ENCODE measurements at regions not wholly inside any gene's neighbourhood (a gene's known extent, or its start where the extent isn't known, plus 50 kb on each side); places are given as distances from the start of the nearest gene placed in this dataset.

DNA sequence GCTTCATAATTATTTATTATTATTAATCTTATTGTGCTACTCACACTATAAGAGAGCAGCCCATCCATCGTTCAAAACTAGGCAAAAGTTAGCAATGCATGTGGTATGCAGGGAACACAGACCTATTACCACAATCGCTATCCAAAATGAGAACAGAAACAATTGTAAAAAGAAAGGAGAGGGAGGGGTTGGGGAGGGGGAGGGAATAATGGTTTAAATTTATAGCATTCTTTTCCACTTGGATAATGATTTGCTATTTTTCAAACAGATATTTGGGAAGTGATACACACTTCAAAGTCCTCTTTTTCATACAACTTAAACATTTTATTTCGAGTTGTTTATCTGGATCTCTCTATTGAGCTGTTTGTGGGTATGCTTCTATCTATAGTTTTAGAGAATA lies 248.6 kb upstream of the SOX5 start:
- DNase-seq (no peak), ATAC-seq (ENCODE audit: insufficient read depth, low FRiP score) (no peak)
- no peak overlapping the region for H3K4me3 ChIP-seq
- TF ChIP-seq, protein P1, sequence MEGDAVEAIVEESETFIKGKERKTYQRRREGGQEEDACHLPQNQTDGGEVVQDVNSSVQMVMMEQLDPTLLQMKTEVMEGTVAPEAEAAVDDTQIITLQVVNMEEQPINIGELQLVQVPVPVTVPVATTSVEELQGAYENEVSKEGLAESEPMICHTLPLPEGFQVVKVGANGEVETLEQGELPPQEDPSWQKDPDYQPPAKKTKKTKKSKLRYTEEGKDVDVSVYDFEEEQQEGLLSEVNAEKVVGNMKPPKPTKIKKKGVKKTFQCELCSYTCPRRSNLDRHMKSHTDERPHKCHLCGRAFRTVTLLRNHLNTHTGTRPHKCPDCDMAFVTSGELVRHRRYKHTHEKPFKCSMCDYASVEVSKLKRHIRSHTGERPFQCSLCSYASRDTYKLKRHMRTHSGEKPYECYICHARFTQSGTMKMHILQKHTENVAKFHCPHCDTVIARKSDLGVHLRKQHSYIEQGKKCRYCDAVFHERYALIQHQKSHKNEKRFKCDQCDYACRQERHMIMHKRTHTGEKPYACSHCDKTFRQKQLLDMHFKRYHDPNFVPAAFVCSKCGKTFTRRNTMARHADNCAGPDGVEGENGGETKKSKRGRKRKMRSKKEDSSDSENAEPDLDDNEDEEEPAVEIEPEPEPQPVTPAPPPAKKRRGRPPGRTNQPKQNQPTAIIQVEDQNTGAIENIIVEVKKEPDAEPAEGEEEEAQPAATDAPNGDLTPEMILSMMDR (IDR thresholded peaks at IDR 0.05; ENCODE audit: control extremely low read depth, extremely low read depth): no peak
- H3K27me3 ChIP-seq (ENCODE audit: control insufficient read depth in 3 of 3, insufficient read depth in 3 of 3, low read length in 2 of 3): no peaks in the 10 kb centered on the region
- no peak overlapping the region for H3K27ac ChIP-seq (ENCODE audit: low read depth in 1 of 2, low read length in 1 of 2)
- no peaks in the 10 kb centered on the region for H3K4me1 ChIP-seq (ENCODE audit: control insufficient read depth in 5 of 5, insufficient read depth in 5 of 5, low read length in 5 of 5)
- H3K9ac ChIP-seq (ENCODE audit: insufficient read depth in 1 of 2, low read length in 2 of 2): no peak overlapping the region
- H3K36me3 ChIP-seq (ENCODE audit: control insufficient read depth in 4 of 4, insufficient read depth in 4 of 4, low read length in 4 of 4): no peaks in the 10 kb centered on the region
- H3K9me3 ChIP-seq (ENCODE audit: control insufficient read depth in 4 of 4, insufficient read depth in 3 of 4, low read length in 3 of 4): peaks cover 0 to under 1% (median 0%) of the 10 kb centered on the region in 4 donors
- 74 to 86% methylated on average over 3 of the region's 3 CpGs for WGBS, 2 donors

DNA sequence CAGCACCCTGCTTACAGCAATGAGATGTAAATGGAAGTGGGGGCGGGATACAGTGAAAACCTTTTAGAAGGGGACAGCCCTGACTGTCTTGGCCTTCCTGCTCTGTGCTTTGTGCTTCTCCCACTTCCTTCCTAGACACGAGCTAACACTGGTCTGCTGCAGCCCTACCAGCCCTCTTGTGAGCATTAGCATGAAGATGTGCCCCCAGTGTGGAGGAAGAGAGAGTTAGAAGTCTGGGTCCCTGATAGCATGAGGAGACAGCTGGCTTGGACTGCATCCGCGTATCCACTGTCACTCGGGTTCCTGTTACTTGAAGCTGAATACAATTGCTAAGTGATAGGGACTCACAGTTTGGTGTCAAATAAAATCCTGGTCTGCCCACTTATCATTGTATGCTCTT lies 248.1 kb upstream of the SOX5 start:
- H3K9me3 ChIP-seq (ENCODE audit: control insufficient read depth in 4 of 4, insufficient read depth in 3 of 4, low read length in 3 of 4): no peaks in the 10 kb centered on the region
- no peak overlapping the region for H3K9ac ChIP-seq (ENCODE audit: insufficient read depth in 1 of 2, low read length in 2 of 2)
- H3K4me1 ChIP-seq (ENCODE audit: control insufficient read depth in 5 of 5, insufficient read depth in 5 of 5, low read length in 5 of 5): no peaks in the 10 kb centered on the region
- no peak overlapping the region for H3K27ac ChIP-seq (ENCODE audit: low read depth in 1 of 2, low read length in 1 of 2)
- no peak for ATAC-seq (ENCODE audit: insufficient read depth, low FRiP score)
- H3K36me3 ChIP-seq (ENCODE audit: control insufficient read depth in 4 of 4, insufficient read depth in 4 of 4, low read length in 4 of 4): no peaks in the 10 kb centered on the region
- H3K27me3 ChIP-seq (ENCODE audit: control insufficient read depth in 3 of 3, insufficient read depth in 3 of 3, low read length in 2 of 3): no peaks in the 10 kb centered on the region
- H3K4me3 ChIP-seq: no peak overlapping the region
- 69 to 74% methylated on average over 5 of the region's 5 CpGs for WGBS, 2 donors
- TF ChIP-seq, protein P1 (IDR thresholded peaks at IDR 0.05; ENCODE audit: control extremely low read depth, extremely low read depth): no peak
- peak in 2 of 3 donors; percentile 12 to 19 for DNase-seq

GRCh38 chr12:24195063-24195462 lies 245.6 kb upstream of the SOX5 start:
- Histone ChIP-seq H3K27ac (ENCODE audit: low read depth in 1 of 2, low read length in 1 of 2) (no peak overlapping the region), H3K4me3 (no peak overlapping the region), H3K9ac (ENCODE audit: insufficient read depth in 1 of 2, low read length in 2 of 2) (no peak overlapping the region), H3K27me3 (ENCODE audit: control insufficient read depth in 3 of 3, insufficient read depth in 3 of 3, low read length in 2 of 3) (no peaks in the 10 kb centered on the region), H3K4me1 (ENCODE audit: control insufficient read depth in 5 of 5, insufficient read depth in 5 of 5, low read length in 5 of 5) (no peaks in the 10 kb centered on the region), H3K9me3 (ENCODE audit: control insufficient read depth in 4 of 4, insufficient read depth in 3 of 4, low read length in 3 of 4) (no peaks in the 10 kb centered on the region), H3K36me3 (ENCODE audit: control insufficient read depth in 4 of 4, insufficient read depth in 4 of 4, low read length in 4 of 4) (no peaks in the 10 kb centered on the region)
- TF ChIP-seq, protein P1 (IDR thresholded peaks at IDR 0.05; ENCODE audit: control extremely low read depth, extremely low read depth): no peak
- ATAC-seq (ENCODE audit: insufficient read depth, low FRiP score): no peak
- DNase-seq: no peak
- WGBS, 2 donors: 91 to 92% methylated on average over 4 of the region's 4 CpGs

DNA sequence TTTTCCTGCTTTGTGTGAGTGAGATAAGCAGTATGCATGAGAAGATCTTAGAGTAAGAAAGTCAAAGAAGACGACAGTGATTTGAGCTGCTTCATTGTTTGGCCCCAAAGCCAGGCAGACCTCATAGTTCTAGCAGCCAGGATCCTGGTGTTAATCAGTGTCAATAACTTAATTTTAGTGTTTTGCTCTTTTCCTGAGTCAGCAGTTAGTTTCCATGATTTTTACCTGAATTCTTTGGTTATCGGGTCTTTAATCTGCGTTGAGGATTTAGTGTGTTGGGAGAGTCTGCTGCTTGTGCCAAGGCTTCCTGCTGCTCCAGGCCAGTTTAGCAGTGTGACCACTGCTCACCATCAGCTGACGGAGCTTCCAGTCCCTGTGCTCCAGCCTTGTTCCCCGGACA lies 241.6 kb upstream of the SOX5 start:
- ATAC-seq (ENCODE audit: insufficient read depth, low FRiP score): no peak
- DNase-seq: no peak
- Histone ChIP-seq H3K27ac (ENCODE audit: low read depth in 1 of 2, low read length in 1 of 2) (no peak overlapping the region), H3K9ac (ENCODE audit: insufficient read depth in 1 of 2, low read length in 2 of 2) (no peak overlapping the region), H3K9me3 (ENCODE audit: control insufficient read depth in 4 of 4, insufficient read depth in 3 of 4, low read length in 3 of 4) (no peaks in the 10 kb centered on the region), H3K4me1 (ENCODE audit: control insufficient read depth in 5 of 5, insufficient read depth in 5 of 5, low read length in 5 of 5) (no peaks in the 10 kb centered on the region), H3K27me3 (ENCODE audit: control insufficient read depth in 3 of 3, insufficient read depth in 3 of 3, low read length in 2 of 3) (no peaks in the 10 kb centered on the region), H3K4me3 (no peak overlapping the region), H3K36me3 (ENCODE audit: control insufficient read depth in 4 of 4, insufficient read depth in 4 of 4, low read length in 4 of 4) (no peaks in the 10 kb centered on the region)
- 83 to 96% methylated on average over 5 of the region's 5 CpGs for WGBS, 2 donors
- TF ChIP-seq, protein P1 (IDR thresholded peaks at IDR 0.05; ENCODE audit: control extremely low read depth, extremely low read depth): no peak
